HCT116 (cell line): ENCODE measurements at regions not wholly inside any gene's neighbourhood (a gene's known extent, or its start where the extent isn't known, plus 50 kb on each side); places are given as distances from the start of the nearest gene placed in this dataset.

Source experiments
- ATAC-seq: fragments of 200-7000 bp; cut with Tn5 transposase; 2 replicates; pipeline ENCODE4 v1.9.1; 2020; ENCODE audit warnings: mild to moderate bottlenecking, moderate library complexity
- BruUV-seq: library from RNA; stranded (reverse); fragments of 400-500 nt; replicated peaks from 2 replicates; lab custom pipeline; 2021; lab: Mats Ljungman, UMichigan
- CTCF ChIA-PET: fragments of 300-600 bp; sonication (Branson Sonifier 250); formaldehyde crosslinking; loops from one replicate; lab custom pipeline; 2021; ENCODE audit warnings: antibody characterized with exemption; lab: Charles Lee
- POLR2A ChIA-PET: fragments of 300-600, 350-600 bp; sonication (Branson Sonifier 250); formaldehyde crosslinking; loops from one replicate; lab custom pipeline; 2021; ENCODE audit warnings: antibody characterized with exemption; lab: Charles Lee
- RAD21 ChIA-PET, 2 experiments: fragments of 300-600 bp; sonication (Branson Sonifier 250); formaldehyde crosslinking; loops; one replicate each; lab custom pipeline; 2023; ENCODE audit warnings: low total read pairs in 2 of 2; ENCODE audit not compliant: uncharacterized antibody in 2 of 2, unreplicated experiment in 2 of 2, low non-redundant PET in 1 of 2; lab: Charles Lee
- DNase-seq: peaks from one replicate; pipeline ENCODE4 v3.0.0-alpha.2; 2010; ENCODE audit warnings: low read depth, low spot score
- H2AFZ ChIP-seq: fragments of 200-600 bp; shearing (Covaris generic), sonication (generic); 2 replicates; pipeline ENCODE4 v1.6.1; 2017; ENCODE audit warnings: low read depth, mixed run types, mixed read lengths, antibody characterized with exemption, low read length; ENCODE audit not compliant: poor library complexity, severe bottlenecking
- H3K27ac ChIP-seq: 2 replicates; pipeline ENCODE4 v1.5.1; 2012; ENCODE audit warnings: low read depth, low read length
- H3K27me3 ChIP-seq: fragments of 200-600 bp; sonication (generic); 2 replicates; pipeline ENCODE4 v1.6.1; 2016; ENCODE audit warnings: mixed run types, low read length, mixed read lengths; ENCODE audit not compliant: insufficient read depth
- H3K36me3 ChIP-seq, 2 experiments: fragments of 200-500 bp in 1 of 2; fragments of 200-600 bp in 1 of 2; sonication (Bioruptor generic) in 1 of 2; sonication (generic) in 1 of 2; 2 replicates each; pipeline versions ENCODE4 v1.5.1 to v1.6.1; 2014 to 2016; ENCODE audit warnings: low read length in 2 of 2, inconsistent platforms in 1 of 2, mixed read lengths in 1 of 2, mixed run types in 1 of 2; ENCODE audit not compliant: insufficient read depth in 2 of 2, control insufficient read depth in 1 of 2
- H3K4me1 ChIP-seq, 2 experiments: fragments of 200-600 bp in 1 of 2; sonication (generic) in 1 of 2; 2 replicates each; pipeline versions ENCODE4 v1.5.1 to v1.6.1; 2012 to 2017; ENCODE audit warnings: low read length in 2 of 2, inconsistent platforms in 1 of 2, mild to moderate bottlenecking in 1 of 2, mixed read lengths in 1 of 2, mixed run types in 1 of 2, moderate library complexity in 1 of 2; ENCODE audit not compliant: insufficient read depth in 2 of 2, control insufficient read depth in 1 of 2
- H3K4me2 ChIP-seq: fragments of 200-600 bp; sonication (generic); 2 replicates; pipeline ENCODE4 v1.6.1; 2017; ENCODE audit warnings: mixed run types, low read length, mixed read lengths
- H3K4me3 ChIP-seq, 2 experiments: fragments of 200-600 bp in 1 of 2; sonication (generic) in 1 of 2; replicated peaks in 1 of 2; 2 replicates each; pipeline ENCODE4 v1.5.1; 2011 to 2016; ENCODE audit warnings: low read length in 2 of 2, control low read depth in 1 of 2, low read depth in 1 of 2, mild to moderate bottlenecking in 1 of 2, mixed read lengths in 1 of 2, mixed run types in 1 of 2
- H3K79me2 ChIP-seq: fragments of 200-600 bp; sonication (generic); 2 replicates; pipeline ENCODE4 v1.6.1; 2017; ENCODE audit warnings: mild to moderate bottlenecking, mixed run types, low read length, moderate library complexity, mixed read lengths; ENCODE audit not compliant: insufficient read depth
- H3K9ac ChIP-seq: fragments of 200-600 bp; sonication (generic); 2 replicates; pipeline ENCODE4 v1.6.1; 2016; ENCODE audit warnings: low read length, mixed read lengths
- H3K9me2 ChIP-seq: fragments of 200-600 bp; sonication (generic), shearing (Covaris generic); 2 replicates; pipeline ENCODE4 v1.6.1; 2017; ENCODE audit warnings: mixed run types, mild to moderate bottlenecking, moderate library complexity; ENCODE audit not compliant: insufficient read depth
- H3K9me3 ChIP-seq, 2 experiments: fragments of 200-500 bp in 1 of 2; fragments of 200-600 bp in 1 of 2; sonication (Bioruptor generic) in 1 of 2; sonication (generic) in 1 of 2; 2 replicates each; pipeline ENCODE4 v1.6.1; 2014 to 2017; ENCODE audit warnings: low read length in 2 of 2, mixed read lengths in 2 of 2, inconsistent platforms in 1 of 2, low read depth in 1 of 2, mild to moderate bottlenecking in 1 of 2, mixed run types in 1 of 2, moderate library complexity in 1 of 2; ENCODE audit not compliant: control insufficient read depth in 1 of 2, insufficient read depth in 1 of 2
- H4K20me1 ChIP-seq: fragments of 200-600 bp; sonication (generic), shearing (Covaris generic); 2 replicates; pipeline ENCODE4 v1.6.1; 2017; ENCODE audit warnings: mixed run types, mild to moderate bottlenecking, moderate library complexity; ENCODE audit not compliant: insufficient read depth
- ATF3 ChIP-seq: IDR thresholded peaks from 2 replicates; pipeline ENCODE4 v1.6.1; 2012
- CBX3 ChIP-seq: IDR thresholded peaks from 2 replicates; pipeline ENCODE4 v1.6.1; 2012; ENCODE audit warnings: low read depth
- CEBPB ChIP-seq: IDR thresholded peaks from 2 replicates; pipeline ENCODE4 v1.6.1; 2012; ENCODE audit warnings: low read depth
- CTCF ChIP-seq, 3 experiments: fragments of 200-600 bp in 1 of 3; sonication (generic) in 1 of 3; IDR thresholded peaks in 2 of 3; conservative IDR thresholded peaks in 1 of 3; 2 replicates each; pipeline ENCODE4 v1.5.1; 2012 to 2017; ENCODE audit warnings: low read depth in 2 of 3, low read length in 2 of 3, antibody characterized with exemption in 1 of 3, borderline replicate concordance in 1 of 3, control low read depth in 1 of 3, mild to moderate bottlenecking in 1 of 3, mixed read lengths in 1 of 3, mixed run types in 1 of 3, moderate library complexity in 1 of 3; ENCODE audit not compliant: insufficient read depth in 1 of 3
- ELF1 ChIP-seq: IDR thresholded peaks from 2 replicates; pipeline ENCODE4 v1.6.1; 2012; ENCODE audit warnings: low read depth, borderline replicate concordance
- EZH2 ChIP-seq: fragments of 200-600 bp; sonication (generic); IDR thresholded peaks from 2 replicates; pipeline ENCODE4 v1.6.1; 2017; ENCODE audit warnings: antibody characterized with exemption, mixed run types
- JUND ChIP-seq: IDR thresholded peaks from 2 replicates; pipeline ENCODE4 v1.6.1; 2012
- MAX ChIP-seq: IDR thresholded peaks from 2 replicates; pipeline ENCODE4 v1.6.1; 2012
- POLR2AphosphoS5 ChIP-seq: IDR thresholded peaks from 2 replicates; pipeline ENCODE4 v1.6.1; 2011; ENCODE audit warnings: mild to moderate bottlenecking, low read depth, low read length, moderate library complexity
- REST ChIP-seq: IDR thresholded peaks from 2 replicates; pipeline ENCODE4 v1.6.1; 2012; ENCODE audit warnings: low read depth
- SIN3A ChIP-seq: IDR thresholded peaks from 2 replicates; pipeline ENCODE4 v1.6.1; 2012; ENCODE audit warnings: low read depth
- SP1 ChIP-seq: IDR thresholded peaks from 2 replicates; pipeline ENCODE4 v1.6.1; 2012; ENCODE audit warnings: low read depth
- SRF ChIP-seq: IDR thresholded peaks from 2 replicates; pipeline ENCODE4 v1.6.1; 2012; ENCODE audit warnings: low read depth
- YY1 ChIP-seq: IDR thresholded peaks from 2 replicates; pipeline ENCODE4 v1.6.1; 2011; ENCODE audit warnings: low read length, low read depth, moderate library complexity, mild to moderate bottlenecking; ENCODE audit not compliant: insufficient replicate concordance; ENCODE audit errors: extremely low read depth
- intact Hi-C: fragments of 100-400 bp; cut with micrococcal nuclease; formaldehyde crosslinking; loops from 2 replicates; pipeline ENCODE4 v1.10.0; 2022

GRCh38 chr4:125484912-125485311 lies 170.2 kb downstream of the FAT4 start:
- no TSS peak for BruUV-seq
- Histone ChIP-seq H3K27me3 (no peaks in the 10 kb centered on the region), H3K36me3 (no peaks in the 10 kb centered on the region), H3K79me2 (no peaks in the 10 kb centered on the region), H3K9me3 (no peaks in the 10 kb centered on the region), H3K4me3 (no peak overlapping the region), H3K4me2 (no peak overlapping the region), H2AFZ (no peak overlapping the region), H3K4me1 (no peaks in the 10 kb centered on the region), H3K27ac (no peak overlapping the region), H3K9ac (no peak overlapping the region)
- POLR2A ChIA-PET, result no interaction called here
- CTCF ChIA-PET, result no interaction called here
- intact Hi-C loops, result no loop called here
- DNase-seq, result no peak
- TF ChIP-seq MAX, result no peak
- TF ChIP-seq ELF1, result no peak
- no peak for TF ChIP-seq POLR2AphosphoS5
- no peak for TF ChIP-seq ATF3
- TF ChIP-seq SRF, result no peak
- no peak for TF ChIP-seq SIN3A
- no peak for TF ChIP-seq CEBPB
- TF ChIP-seq CTCF (IDR thresholded peaks at IDR 0.05 in 2 of 3, conservative IDR thresholded peaks at IDR 0.05 in 1 of 3; ENCODE audit: borderline replicate concordance in 1 of 3, insufficient read depth in 1 of 3, low read depth in 2 of 3, low read length in 2 of 3), result no peak
- no peak for TF ChIP-seq CBX3
- no peak for TF ChIP-seq EZH2
- no peak for TF ChIP-seq YY1
- TF ChIP-seq REST, result no peak
- no peak for TF ChIP-seq SP1
- no peak for TF ChIP-seq JUND
- TF ChIP-seq, all 23 proteins: peak for 0
- RAD21 ChIA-PET, result no interaction called here
- H4K20me1 ChIP-seq, result no peaks in the 10 kb centered on the region
- ATAC-seq, result no peak
- H3K9me2 ChIP-seq, result no peaks in the 10 kb centered on the region
